ENCODE measurements at regions not wholly inside any gene's neighbourhood (a gene's known extent, or its start where the extent isn't known, plus 50 kb on each side); places are given as distances from the start of the nearest gene placed in this dataset.
A peak's percentile ranks its signal among the peaks of the same experiment; 100 is the strongest.

DNA sequence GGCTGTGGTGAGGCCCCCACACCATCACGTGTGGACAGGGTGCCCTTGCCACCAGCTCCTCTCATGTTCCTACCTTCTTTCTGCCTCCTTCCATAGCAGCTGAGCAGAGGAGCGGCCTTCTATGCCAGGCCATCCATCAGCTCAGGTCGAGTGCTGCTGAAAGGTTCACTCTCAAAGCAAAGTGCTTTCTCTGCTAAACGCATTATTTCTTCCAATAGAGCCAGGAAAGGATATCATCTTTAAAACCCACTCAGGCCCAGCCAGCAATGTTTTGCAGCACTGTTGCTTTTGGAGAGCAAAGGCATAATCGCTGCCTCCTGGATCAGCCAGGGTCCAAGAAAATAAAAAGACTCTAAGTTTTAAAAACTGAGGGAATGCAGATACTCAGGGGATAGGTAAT is 54.9 kb upstream of the GPRC5B start:
- TF ChIP-seq, protein P1, sequence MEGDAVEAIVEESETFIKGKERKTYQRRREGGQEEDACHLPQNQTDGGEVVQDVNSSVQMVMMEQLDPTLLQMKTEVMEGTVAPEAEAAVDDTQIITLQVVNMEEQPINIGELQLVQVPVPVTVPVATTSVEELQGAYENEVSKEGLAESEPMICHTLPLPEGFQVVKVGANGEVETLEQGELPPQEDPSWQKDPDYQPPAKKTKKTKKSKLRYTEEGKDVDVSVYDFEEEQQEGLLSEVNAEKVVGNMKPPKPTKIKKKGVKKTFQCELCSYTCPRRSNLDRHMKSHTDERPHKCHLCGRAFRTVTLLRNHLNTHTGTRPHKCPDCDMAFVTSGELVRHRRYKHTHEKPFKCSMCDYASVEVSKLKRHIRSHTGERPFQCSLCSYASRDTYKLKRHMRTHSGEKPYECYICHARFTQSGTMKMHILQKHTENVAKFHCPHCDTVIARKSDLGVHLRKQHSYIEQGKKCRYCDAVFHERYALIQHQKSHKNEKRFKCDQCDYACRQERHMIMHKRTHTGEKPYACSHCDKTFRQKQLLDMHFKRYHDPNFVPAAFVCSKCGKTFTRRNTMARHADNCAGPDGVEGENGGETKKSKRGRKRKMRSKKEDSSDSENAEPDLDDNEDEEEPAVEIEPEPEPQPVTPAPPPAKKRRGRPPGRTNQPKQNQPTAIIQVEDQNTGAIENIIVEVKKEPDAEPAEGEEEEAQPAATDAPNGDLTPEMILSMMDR (IDR thresholded peaks at IDR 0.05; ENCODE audit: partially characterized antibody, unreplicated experiment), result no peak
- no peak for DNase-seq
- Mint-ChIP-seq H3K4me3 (ENCODE audit: unreplicated experiment) (peak overlapping the region; percentile 31), H3K27me3 (ENCODE audit: unreplicated experiment) (peaks cover 10% of the 10 kb centered on the region), H3K27ac (ENCODE audit: unreplicated experiment) (no peak overlapping the region), H3K9me3 (ENCODE audit: unreplicated experiment) (peaks cover 5% of the 10 kb centered on the region), H3K36me3 (ENCODE audit: unreplicated experiment) (no peaks in the 10 kb centered on the region), H3K4me1 (ENCODE audit: low read depth, unreplicated experiment) (peaks cover 17% of the 10 kb centered on the region)

DNA sequence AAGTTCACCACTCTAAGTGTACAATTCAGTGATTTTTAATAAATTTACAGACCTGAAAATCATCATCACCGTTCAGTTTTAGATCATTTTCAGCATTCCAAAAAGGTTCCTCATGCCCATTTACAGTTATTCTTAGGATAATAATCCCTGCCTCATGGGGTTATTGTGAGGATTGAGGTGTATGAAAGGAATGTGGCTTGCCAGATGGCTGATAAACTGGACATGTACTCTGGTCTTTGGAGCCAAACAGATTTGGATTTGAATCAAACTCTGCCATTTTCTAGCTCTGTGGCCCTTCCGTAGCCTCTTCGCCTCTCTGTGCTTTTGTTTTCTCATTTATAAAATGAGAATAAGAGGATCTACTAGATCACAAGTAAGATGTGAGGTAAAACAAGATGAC is 53.9 kb upstream of the GPRC5B start:
- no peak overlapping the region for H3K4me3 Mint-ChIP-seq (ENCODE audit: unreplicated experiment)
- peaks cover 5% of the 10 kb centered on the region for H3K9me3 Mint-ChIP-seq (ENCODE audit: unreplicated experiment)
- H3K4me1 Mint-ChIP-seq (ENCODE audit: low read depth, unreplicated experiment), result peaks cover 17% of the 10 kb centered on the region
- H3K36me3 Mint-ChIP-seq (ENCODE audit: unreplicated experiment), result peaks cover 4% of the 10 kb centered on the region
- peaks cover 10% of the 10 kb centered on the region for H3K27me3 Mint-ChIP-seq (ENCODE audit: unreplicated experiment)
- TF ChIP-seq, protein P1 (IDR thresholded peaks at IDR 0.05; ENCODE audit: partially characterized antibody, unreplicated experiment), result no peak
- H3K27ac Mint-ChIP-seq (ENCODE audit: unreplicated experiment), result no peak overlapping the region
- no peak for DNase-seq

DNA sequence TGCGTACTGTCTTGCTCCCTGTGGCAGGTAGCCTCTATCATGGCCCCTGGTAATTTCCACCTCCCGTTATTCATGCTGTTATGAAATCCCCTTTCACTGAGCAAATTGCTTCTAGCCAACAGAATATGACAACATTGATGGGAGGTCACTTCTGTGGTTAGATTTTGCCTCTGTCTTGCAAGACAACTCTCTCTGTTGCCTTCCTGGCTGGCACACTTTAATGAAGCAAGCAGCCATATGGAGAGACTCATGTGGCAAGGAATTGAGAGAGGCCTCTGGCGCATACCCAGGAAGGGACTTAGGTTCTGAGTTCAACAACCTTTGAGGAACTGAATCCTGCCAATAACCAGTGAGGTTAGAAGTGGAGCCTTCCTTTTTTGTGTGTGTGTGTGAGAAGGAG is 51.8 kb upstream of the GPRC5B start:
- peaks cover 4% of the 10 kb centered on the region for H3K36me3 Mint-ChIP-seq (ENCODE audit: unreplicated experiment)
- DNase-seq, result no peak
- peak overlapping the region; percentile 78 for H3K27ac Mint-ChIP-seq (ENCODE audit: unreplicated experiment)
- H3K27me3 Mint-ChIP-seq (ENCODE audit: unreplicated experiment), result peaks cover 10% of the 10 kb centered on the region
- peaks cover 5% of the 10 kb centered on the region for H3K9me3 Mint-ChIP-seq (ENCODE audit: unreplicated experiment)
- TF ChIP-seq, protein P1 (IDR thresholded peaks at IDR 0.05; ENCODE audit: partially characterized antibody, unreplicated experiment), result no peak
- no peak overlapping the region for H3K4me3 Mint-ChIP-seq (ENCODE audit: unreplicated experiment)
- H3K4me1 Mint-ChIP-seq (ENCODE audit: low read depth, unreplicated experiment), result peaks cover 19% of the 10 kb centered on the region

DNA sequence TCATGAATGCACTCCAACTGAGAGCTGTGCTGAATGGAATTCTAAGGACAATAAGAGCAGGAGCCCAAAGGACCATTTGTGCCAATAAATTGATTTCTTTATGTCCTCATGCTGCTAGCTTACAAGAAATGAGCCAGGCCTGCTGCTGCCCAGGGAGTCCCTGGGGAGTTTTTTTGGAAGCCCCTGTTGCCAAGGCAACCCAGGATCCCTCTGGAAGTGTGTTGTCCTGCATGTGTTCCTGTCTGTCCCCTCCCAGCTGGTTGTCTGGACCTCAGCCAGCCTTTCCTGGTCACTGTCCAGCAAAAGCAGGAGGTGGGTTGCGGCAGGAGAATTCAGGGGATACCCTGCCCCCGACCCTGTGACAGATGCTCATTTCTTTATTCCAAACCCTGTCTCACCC is 51.0 kb upstream of the GPRC5B start:
- Mint-ChIP-seq H3K9me3 (ENCODE audit: unreplicated experiment) (peaks cover 5% of the 10 kb centered on the region), H3K27me3 (ENCODE audit: unreplicated experiment) (peaks cover 10% of the 10 kb centered on the region), H3K36me3 (ENCODE audit: unreplicated experiment) (peaks cover 4% of the 10 kb centered on the region), H3K4me1 (ENCODE audit: low read depth, unreplicated experiment) (peaks cover 19% of the 10 kb centered on the region), H3K27ac (ENCODE audit: unreplicated experiment) (peak overlapping the region; percentile 78), H3K4me3 (ENCODE audit: unreplicated experiment) (no peak overlapping the region)
- TF ChIP-seq, protein P1 (IDR thresholded peaks at IDR 0.05; ENCODE audit: partially characterized antibody, unreplicated experiment), result no peak
- peak; percentile 83 for DNase-seq

All from glutamatergic neuron (in vitro differentiated cells).